ENCODE measurements at regions not wholly inside any gene's neighbourhood (a gene's known extent, or its start where the extent isn't known, plus 50 kb on each side); places are given as distances from the start of the nearest gene placed in this dataset.

- Histone ChIP-seq H3K27me3 (ENCODE audit: insufficient read depth, poor library complexity, severe bottlenecking) (no peaks in the 10 kb centered on the region), H3K27ac (replicated peaks) (no peak overlapping the region), H3K4me3 (replicated peaks; ENCODE audit: insufficient read depth, low read length) (no peak overlapping the region)
- DNase-seq (ENCODE audit: low read depth in 1 of 2, low spot score in 1 of 2), result no peak
- TF ChIP-seq, protein P1, sequence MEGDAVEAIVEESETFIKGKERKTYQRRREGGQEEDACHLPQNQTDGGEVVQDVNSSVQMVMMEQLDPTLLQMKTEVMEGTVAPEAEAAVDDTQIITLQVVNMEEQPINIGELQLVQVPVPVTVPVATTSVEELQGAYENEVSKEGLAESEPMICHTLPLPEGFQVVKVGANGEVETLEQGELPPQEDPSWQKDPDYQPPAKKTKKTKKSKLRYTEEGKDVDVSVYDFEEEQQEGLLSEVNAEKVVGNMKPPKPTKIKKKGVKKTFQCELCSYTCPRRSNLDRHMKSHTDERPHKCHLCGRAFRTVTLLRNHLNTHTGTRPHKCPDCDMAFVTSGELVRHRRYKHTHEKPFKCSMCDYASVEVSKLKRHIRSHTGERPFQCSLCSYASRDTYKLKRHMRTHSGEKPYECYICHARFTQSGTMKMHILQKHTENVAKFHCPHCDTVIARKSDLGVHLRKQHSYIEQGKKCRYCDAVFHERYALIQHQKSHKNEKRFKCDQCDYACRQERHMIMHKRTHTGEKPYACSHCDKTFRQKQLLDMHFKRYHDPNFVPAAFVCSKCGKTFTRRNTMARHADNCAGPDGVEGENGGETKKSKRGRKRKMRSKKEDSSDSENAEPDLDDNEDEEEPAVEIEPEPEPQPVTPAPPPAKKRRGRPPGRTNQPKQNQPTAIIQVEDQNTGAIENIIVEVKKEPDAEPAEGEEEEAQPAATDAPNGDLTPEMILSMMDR (IDR thresholded peaks at IDR 0.05; ENCODE audit: insufficient read depth, low read length), result no peak
- no peak for TF ChIP-seq SPI1 (IDR thresholded peaks at IDR 0.05; ENCODE audit: borderline replicate concordance, low read depth)
- TF ChIP-seq, protein P2, sequence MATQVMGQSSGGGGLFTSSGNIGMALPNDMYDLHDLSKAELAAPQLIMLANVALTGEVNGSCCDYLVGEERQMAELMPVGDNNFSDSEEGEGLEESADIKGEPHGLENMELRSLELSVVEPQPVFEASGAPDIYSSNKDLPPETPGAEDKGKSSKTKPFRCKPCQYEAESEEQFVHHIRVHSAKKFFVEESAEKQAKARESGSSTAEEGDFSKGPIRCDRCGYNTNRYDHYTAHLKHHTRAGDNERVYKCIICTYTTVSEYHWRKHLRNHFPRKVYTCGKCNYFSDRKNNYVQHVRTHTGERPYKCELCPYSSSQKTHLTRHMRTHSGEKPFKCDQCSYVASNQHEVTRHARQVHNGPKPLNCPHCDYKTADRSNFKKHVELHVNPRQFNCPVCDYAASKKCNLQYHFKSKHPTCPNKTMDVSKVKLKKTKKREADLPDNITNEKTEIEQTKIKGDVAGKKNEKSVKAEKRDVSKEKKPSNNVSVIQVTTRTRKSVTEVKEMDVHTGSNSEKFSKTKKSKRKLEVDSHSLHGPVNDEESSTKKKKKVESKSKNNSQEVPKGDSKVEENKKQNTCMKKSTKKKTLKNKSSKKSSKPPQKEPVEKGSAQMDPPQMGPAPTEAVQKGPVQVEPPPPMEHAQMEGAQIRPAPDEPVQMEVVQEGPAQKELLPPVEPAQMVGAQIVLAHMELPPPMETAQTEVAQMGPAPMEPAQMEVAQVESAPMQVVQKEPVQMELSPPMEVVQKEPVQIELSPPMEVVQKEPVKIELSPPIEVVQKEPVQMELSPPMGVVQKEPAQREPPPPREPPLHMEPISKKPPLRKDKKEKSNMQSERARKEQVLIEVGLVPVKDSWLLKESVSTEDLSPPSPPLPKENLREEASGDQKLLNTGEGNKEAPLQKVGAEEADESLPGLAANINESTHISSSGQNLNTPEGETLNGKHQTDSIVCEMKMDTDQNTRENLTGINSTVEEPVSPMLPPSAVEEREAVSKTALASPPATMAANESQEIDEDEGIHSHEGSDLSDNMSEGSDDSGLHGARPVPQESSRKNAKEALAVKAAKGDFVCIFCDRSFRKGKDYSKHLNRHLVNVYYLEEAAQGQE (IDR thresholded peaks at IDR 0.05; ENCODE audit: insufficient replicate concordance, low read depth), result no peak
- no peak for TF ChIP-seq POLR2AphosphoS5 (IDR thresholded peaks at IDR 0.05; ENCODE audit: low read depth)
- no peak for TF ChIP-seq GABPA (IDR thresholded peaks at IDR 0.05; ENCODE audit: low read depth)
These were observed 484.5 kb downstream of the TAFA4 start for GRCh38 chr3:68447885-68448284.

DNA sequence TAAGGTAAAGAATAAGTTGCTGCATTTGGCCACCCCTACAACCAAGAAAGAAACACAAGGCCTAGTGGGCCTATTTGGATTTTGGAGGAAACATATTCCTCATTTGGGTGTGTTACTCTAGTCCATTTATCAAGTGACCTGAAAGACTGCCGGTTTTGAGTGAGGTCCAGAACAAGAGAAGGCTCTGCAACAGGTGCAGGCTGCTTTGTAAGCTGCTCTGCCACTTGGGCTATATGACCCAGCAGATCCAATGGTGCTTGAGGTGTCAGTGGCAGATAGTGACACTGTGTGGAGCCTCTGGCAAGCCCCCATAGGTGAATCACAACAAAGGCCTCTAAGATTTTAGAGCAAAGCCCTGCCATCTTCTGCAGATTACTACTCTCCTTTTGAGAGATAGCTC lies 491.3 kb downstream of the TAFA4 start:
- no peak overlapping the region for H3K4me3 ChIP-seq (replicated peaks; ENCODE audit: insufficient read depth, low read length)
- no peak for DNase-seq (ENCODE audit: low read depth in 1 of 2, low spot score in 1 of 2)
- no peaks in the 10 kb centered on the region for H3K27me3 ChIP-seq (ENCODE audit: insufficient read depth, poor library complexity, severe bottlenecking)
- TF ChIP-seq SPI1 (IDR thresholded peaks at IDR 0.05; ENCODE audit: borderline replicate concordance, low read depth) (no peak), POLR2AphosphoS5 (IDR thresholded peaks at IDR 0.05; ENCODE audit: low read depth) (no peak), GABPA (IDR thresholded peaks at IDR 0.05; ENCODE audit: low read depth) (no peak)
- TF ChIP-seq, protein P1 (IDR thresholded peaks at IDR 0.05; ENCODE audit: insufficient read depth, low read length), result no peak
- TF ChIP-seq, protein P2 (IDR thresholded peaks at IDR 0.05; ENCODE audit: insufficient replicate concordance, low read depth), result no peak
- no peak overlapping the region for H3K27ac ChIP-seq (replicated peaks)

DNA sequence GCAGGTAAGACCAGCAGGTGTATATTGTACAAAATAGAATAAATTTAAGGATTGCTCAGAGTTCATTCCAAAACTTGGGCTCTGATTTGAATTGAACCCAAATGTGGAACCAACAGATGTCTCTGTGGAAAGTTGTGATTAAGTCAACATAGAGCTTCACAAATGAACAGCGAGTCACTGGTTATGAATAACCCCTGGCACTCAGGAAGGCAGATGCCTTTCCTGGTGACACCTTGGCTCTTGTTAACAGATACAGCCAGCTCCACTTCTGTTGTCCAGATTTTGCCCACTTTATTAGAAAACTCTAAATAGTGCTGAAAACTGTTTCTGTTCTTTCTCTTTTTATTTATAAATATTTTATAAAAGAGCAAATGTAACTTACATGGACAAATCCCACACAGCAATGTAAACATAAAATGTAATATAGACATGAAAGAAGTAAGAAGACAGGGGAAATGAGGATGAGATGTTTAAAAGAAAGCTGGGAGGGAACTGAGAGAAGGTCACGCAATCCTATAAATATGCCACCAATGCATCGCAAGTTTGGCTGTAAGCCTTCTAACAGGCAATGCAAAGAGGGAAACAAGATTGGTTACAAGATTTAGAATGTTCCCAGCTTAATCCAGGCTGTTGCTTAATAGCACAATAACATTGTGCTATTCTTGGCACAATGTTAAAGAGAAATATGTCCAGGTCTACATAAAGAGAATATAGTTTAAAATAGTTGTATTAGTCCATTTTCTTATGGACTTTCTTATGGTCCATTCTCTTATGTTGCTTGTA lies 495.5 kb downstream of the TAFA4 start:
- H3K27me3 ChIP-seq (ENCODE audit: insufficient read depth, poor library complexity, severe bottlenecking), result no peaks in the 10 kb centered on the region
- TF ChIP-seq POLR2AphosphoS5 (IDR thresholded peaks at IDR 0.05; ENCODE audit: low read depth), result no peak
- TF ChIP-seq SPI1 (IDR thresholded peaks at IDR 0.05; ENCODE audit: borderline replicate concordance, low read depth), result no peak
- TF ChIP-seq, protein P2 (IDR thresholded peaks at IDR 0.05; ENCODE audit: insufficient replicate concordance, low read depth), result no peak
- TF ChIP-seq GABPA (IDR thresholded peaks at IDR 0.05; ENCODE audit: low read depth), result no peak
- TF ChIP-seq, protein P1 (IDR thresholded peaks at IDR 0.05; ENCODE audit: insufficient read depth, low read length), result no peak
- no peak overlapping the region for H3K27ac ChIP-seq (replicated peaks)
- DNase-seq (ENCODE audit: low read depth in 1 of 2, low spot score in 1 of 2), result no peak
- H3K4me3 ChIP-seq (replicated peaks; ENCODE audit: insufficient read depth, low read length), result no peak overlapping the region
